ENCODE measurements at regions not wholly inside any gene's neighbourhood (a gene's known extent, or its start where the extent isn't known, plus 50 kb on each side); places are given as distances from the start of the nearest gene placed in this dataset.

DNA sequence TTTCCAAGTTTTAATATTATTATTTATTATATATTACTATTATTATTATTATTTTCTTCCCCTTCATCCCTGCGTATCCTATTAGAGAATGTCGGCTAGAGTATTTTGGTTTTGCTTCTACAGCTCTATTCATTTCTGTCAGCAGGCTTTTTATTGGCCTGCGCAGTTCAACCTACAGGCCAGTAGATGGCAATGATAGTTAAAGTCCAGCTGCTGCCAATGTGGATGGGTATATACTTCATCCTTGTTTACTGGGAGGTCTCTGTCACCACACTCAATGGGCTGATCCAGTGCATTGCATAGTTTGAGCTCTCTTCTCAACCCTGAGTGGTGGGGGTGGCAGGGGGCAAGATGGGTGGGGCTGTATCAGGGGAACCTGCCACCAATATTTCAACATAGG is 799.8 kb downstream of the NSUN3 start:
- TF ChIP-seq, protein P1, sequence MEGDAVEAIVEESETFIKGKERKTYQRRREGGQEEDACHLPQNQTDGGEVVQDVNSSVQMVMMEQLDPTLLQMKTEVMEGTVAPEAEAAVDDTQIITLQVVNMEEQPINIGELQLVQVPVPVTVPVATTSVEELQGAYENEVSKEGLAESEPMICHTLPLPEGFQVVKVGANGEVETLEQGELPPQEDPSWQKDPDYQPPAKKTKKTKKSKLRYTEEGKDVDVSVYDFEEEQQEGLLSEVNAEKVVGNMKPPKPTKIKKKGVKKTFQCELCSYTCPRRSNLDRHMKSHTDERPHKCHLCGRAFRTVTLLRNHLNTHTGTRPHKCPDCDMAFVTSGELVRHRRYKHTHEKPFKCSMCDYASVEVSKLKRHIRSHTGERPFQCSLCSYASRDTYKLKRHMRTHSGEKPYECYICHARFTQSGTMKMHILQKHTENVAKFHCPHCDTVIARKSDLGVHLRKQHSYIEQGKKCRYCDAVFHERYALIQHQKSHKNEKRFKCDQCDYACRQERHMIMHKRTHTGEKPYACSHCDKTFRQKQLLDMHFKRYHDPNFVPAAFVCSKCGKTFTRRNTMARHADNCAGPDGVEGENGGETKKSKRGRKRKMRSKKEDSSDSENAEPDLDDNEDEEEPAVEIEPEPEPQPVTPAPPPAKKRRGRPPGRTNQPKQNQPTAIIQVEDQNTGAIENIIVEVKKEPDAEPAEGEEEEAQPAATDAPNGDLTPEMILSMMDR (IDR thresholded peaks at IDR 0.05; ENCODE audit: insufficient read depth, low read depth, low read length, missing control alignments), result peak; percentile 86
- H3K4me3 ChIP-seq (ENCODE audit: low read length), result no peak overlapping the region
- peak; percentile 54 for DNase-seq (ENCODE audit: low read depth)

DNA sequence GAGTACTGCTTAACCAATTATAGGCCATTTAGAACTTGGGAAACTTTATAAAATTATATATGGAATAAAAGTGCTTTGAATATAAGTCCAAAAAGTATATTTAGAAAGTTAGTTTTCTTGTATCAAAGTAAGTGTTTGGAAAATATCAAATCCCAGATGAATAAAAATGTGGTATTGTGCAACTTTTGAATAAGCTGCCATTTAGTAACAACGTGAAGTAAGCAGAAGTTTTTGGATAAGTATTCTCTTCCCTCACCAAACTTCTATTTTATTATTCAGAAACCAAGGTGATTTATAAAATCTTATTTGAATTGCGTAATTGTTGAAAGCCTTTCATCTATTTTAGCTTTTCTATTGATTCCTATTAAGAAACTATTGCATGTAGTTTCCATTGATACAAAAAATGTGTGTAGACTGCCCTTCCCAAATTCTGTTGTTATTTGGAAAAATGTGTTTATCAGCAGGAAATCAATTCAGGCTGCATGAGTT is 806.2 kb downstream of the NSUN3 start:
- no peak for DNase-seq (ENCODE audit: low read depth)
- TF ChIP-seq, protein P1 (IDR thresholded peaks at IDR 0.05; ENCODE audit: insufficient read depth, low read depth, low read length, missing control alignments), result no peak
- H3K4me3 ChIP-seq (ENCODE audit: low read length), result no peak overlapping the region

DNA sequence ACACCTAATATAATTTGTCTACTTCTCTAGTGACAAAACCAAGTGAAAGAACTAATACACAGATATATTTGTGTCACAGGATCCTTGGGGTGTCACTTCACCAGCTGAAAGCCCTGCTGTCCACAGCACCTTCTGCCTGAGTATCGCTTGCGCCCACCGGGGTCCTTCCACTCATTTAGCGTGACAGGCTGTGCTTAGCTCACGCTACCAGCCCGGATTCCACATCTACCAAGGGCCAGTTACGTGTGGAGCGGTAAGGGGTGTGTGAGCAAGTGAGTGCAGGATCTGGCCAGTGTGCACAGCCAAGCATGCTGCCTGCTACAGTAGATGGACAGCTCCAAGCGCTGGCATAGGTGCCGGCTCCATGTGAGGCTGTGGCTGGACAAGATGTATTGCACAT is 810.9 kb downstream of the NSUN3 start:
- DNase-seq (ENCODE audit: low read depth), result no peak
- TF ChIP-seq, protein P1 (IDR thresholded peaks at IDR 0.05; ENCODE audit: insufficient read depth, low read depth, low read length, missing control alignments), result no peak
- H3K4me3 ChIP-seq (ENCODE audit: low read length), result no peak overlapping the region

DNA sequence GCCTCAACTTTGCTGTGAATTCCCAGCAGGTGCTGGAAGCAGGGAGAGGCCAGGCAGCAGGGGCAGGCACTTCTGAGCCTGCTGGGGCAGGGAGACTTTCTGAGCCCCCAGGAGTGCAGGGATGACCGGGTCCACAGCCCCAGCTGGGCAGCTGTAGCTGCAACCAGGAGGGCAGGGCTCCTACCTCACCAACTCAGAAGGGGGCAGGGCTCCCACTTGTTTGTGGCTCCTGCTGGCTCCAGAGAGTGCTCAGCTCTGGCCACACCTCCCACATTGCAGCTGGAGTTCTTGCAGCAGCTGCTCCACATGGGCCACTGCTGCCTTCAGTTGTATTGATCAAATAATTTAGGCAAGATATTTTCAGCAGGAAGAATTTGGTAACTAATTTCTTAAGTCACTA is 812.3 kb downstream of the NSUN3 start:
- TF ChIP-seq, protein P1 (IDR thresholded peaks at IDR 0.05; ENCODE audit: insufficient read depth, low read depth, low read length, missing control alignments), result no peak
- no peak overlapping the region for H3K4me3 ChIP-seq (ENCODE audit: low read length)
- DNase-seq (ENCODE audit: low read depth), result no peak

- no peak overlapping the region for H3K4me3 ChIP-seq (ENCODE audit: low read length)
- no peak for DNase-seq (ENCODE audit: low read depth)
- TF ChIP-seq, protein P1 (IDR thresholded peaks at IDR 0.05; ENCODE audit: insufficient read depth, low read depth, low read length, missing control alignments), result no peak
Observed at GRCh38 chr3:94887065-94887464, 824.2 kb downstream of the NSUN3 start.

- no peak overlapping the region for H3K4me3 ChIP-seq (ENCODE audit: low read length)
- TF ChIP-seq, protein P1 (IDR thresholded peaks at IDR 0.05; ENCODE audit: insufficient read depth, low read depth, low read length, missing control alignments), result no peak
- DNase-seq (ENCODE audit: low read depth), result peak; percentile 5
Observed at GRCh38 chr3:94896994-94897393, 834.1 kb downstream of the NSUN3 start.

GRCh38 chr3:94904156-94904674 is 841.4 kb downstream of the NSUN3 start:
- TF ChIP-seq, protein P1 (IDR thresholded peaks at IDR 0.05; ENCODE audit: insufficient read depth, low read depth, low read length, missing control alignments), result no peak
- H3K4me3 ChIP-seq (ENCODE audit: low read length), result no peak overlapping the region
- no peak for DNase-seq (ENCODE audit: low read depth)

Data from epithelial cell of esophagus (primary cell).